CD4-positive, alpha-beta T cell (primary cell): ENCODE measurements at regions not wholly inside any gene's neighbourhood (a gene's known extent, or its start where the extent isn't known, plus 50 kb on each side); places are given as distances from the start of the nearest gene placed in this dataset.

Experiments used
- ATAC-seq: fragments of 200-7000 bp; cut with Tn5 transposase; one replicate; pipeline ENCODE4 v1.10.0; 2022; ENCODE audit warnings: mild to moderate bottlenecking; ENCODE audit not compliant: poor library complexity
- CTCF ChIA-PET: fragments of 350-600 bp; sonication (Branson Sonifier 250); formaldehyde crosslinking; loops from one replicate; lab custom pipeline; 2021; ENCODE audit warnings: antibody characterized with exemption, inconsistent platforms; lab: Charles Lee
- POLR2A ChIA-PET: fragments of 350-600 bp; sonication (Branson Sonifier 250); formaldehyde crosslinking; loops from one replicate; lab custom pipeline; 2021; ENCODE audit warnings: antibody characterized with exemption, inconsistent platforms; lab: Charles Lee
- DNase-seq, 14 experiments: peaks; one replicate each; pipeline ENCODE4 v3.0.0-alpha.2; 2013 to 2020; ENCODE audit warnings: mixed read lengths in 2 of 14
- H3K27ac ChIP-seq, 2 donors: one replicate each; pipeline versions ENCODE4 v1.5.1 to v1.7.0; 2013; ENCODE audit warnings: low read length in 2 of 2, low read depth in 1 of 2, mild to moderate bottlenecking in 1 of 2
- H3K27me3 ChIP-seq, 2 experiments: 1 replicate in 1 of 2; 2 replicates in 1 of 2; pipeline versions ENCODE4 v1.6.1 to v1.7.0; 2013; ENCODE audit warnings: low read length in 2 of 2, control low read depth in 1 of 2, mild to moderate bottlenecking in 1 of 2, moderate library complexity in 1 of 2; ENCODE audit not compliant: insufficient read depth in 2 of 2, control insufficient read depth in 1 of 2
- H3K36me3 ChIP-seq: one replicate; pipeline ENCODE4 v1.6.1; 2013; ENCODE audit warnings: low read length, control low read depth; ENCODE audit not compliant: insufficient read depth
- H3K4me1 ChIP-seq: one replicate; pipeline ENCODE4 v1.6.1; 2013; ENCODE audit warnings: low read length, control low read depth; ENCODE audit not compliant: insufficient read depth
- H3K4me3 ChIP-seq: one replicate; pipeline ENCODE4 v1.5.1; 2013; ENCODE audit warnings: mild to moderate bottlenecking, low read length, moderate library complexity
- H3K9me3 ChIP-seq, 2 experiments: 1 replicate in 1 of 2; 2 replicates in 1 of 2; pipeline versions ENCODE4 v1.6.1 to v1.7.0; 2013; ENCODE audit warnings: low read length in 2 of 2, mild to moderate bottlenecking in 2 of 2, control low read depth in 1 of 2, moderate library complexity in 1 of 2; ENCODE audit not compliant: control insufficient read depth in 1 of 2, insufficient read depth in 1 of 2
- H3K27ac Mint-ChIP-seq: one replicate; pipeline ENCODE4 v1.8.0; 2020; ENCODE audit warnings: mixed read lengths
- H3K27me3 Mint-ChIP-seq: one replicate; pipeline ENCODE4 v1.8.0; 2021; ENCODE audit warnings: mixed read lengths
- H3K36me3 Mint-ChIP-seq: one replicate; pipeline ENCODE4 v1.8.0; 2021; ENCODE audit warnings: low read depth, mixed read lengths
- H3K4me1 Mint-ChIP-seq: one replicate; pipeline ENCODE4 v1.8.0; 2021; ENCODE audit warnings: low read depth, mixed read lengths
- H3K4me3 Mint-ChIP-seq: one replicate; pipeline ENCODE4 v1.8.0; 2020; ENCODE audit warnings: mild to moderate bottlenecking, mixed read lengths
- H3K9me3 Mint-ChIP-seq: one replicate; pipeline ENCODE4 v1.8.0; 2020; ENCODE audit warnings: mixed read lengths
- intact Hi-C, 2 experiments: fragments of 100-400 bp; cut with DNase I in 1 of 2; cut with micrococcal nuclease in 1 of 2; formaldehyde crosslinking; loops; one replicate each; pipeline versions ENCODE4 v1.15.1 to v1.9.0; 2023 to 2025; cut with DNase I, micrococcal nuclease
- TF ChIP-seq, protein P1 (sequence below): fragments of 200-600 bp; IDR thresholded peaks from one replicate; pipeline ENCODE4 v1.8.0; 2022; ENCODE audit warnings: antibody characterized with exemption, mild to moderate bottlenecking

DNA sequence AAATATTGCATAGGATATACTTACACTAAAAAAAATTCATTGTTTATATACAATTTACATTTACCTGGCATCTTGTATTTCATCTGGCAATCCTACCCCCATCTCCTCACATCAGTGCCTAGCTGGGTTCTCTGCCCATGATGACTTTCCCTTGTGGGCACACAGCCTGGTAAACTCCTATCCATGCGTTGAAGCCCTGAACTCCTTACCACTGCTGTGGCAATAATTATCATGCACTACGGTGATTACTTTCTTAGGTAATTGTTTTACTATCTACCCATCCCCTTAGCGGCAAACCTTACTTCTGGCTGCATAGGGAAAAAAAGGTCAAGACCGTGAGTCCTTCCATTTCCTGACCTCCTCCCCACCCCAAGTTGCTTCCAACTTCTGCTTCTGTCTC lies 63.6 kb upstream of the DAB2IP start:
- Mint-ChIP-seq H3K4me1 (no peaks in the 10 kb centered on the region), H3K36me3 (no peaks in the 10 kb centered on the region), H3K9me3 (no peaks in the 10 kb centered on the region), H3K27me3 (peaks cover 62% of the 10 kb centered on the region), H3K4me3 (no peak overlapping the region), H3K27ac (no peak overlapping the region)
- Histone ChIP-seq H3K27me3 (peaks cover 5 to 7% of the 10 kb centered on the region in 2 experiments), H3K36me3 (no peaks in the 10 kb centered on the region), H3K4me1 (no peaks in the 10 kb centered on the region), H3K9me3 (no peaks in the 10 kb centered on the region), H3K4me3 (no peak overlapping the region), H3K27ac (no peak overlapping the region)
- no peak for DNase-seq
- intact Hi-C loops: no loop called here
- TF ChIP-seq, protein P1, sequence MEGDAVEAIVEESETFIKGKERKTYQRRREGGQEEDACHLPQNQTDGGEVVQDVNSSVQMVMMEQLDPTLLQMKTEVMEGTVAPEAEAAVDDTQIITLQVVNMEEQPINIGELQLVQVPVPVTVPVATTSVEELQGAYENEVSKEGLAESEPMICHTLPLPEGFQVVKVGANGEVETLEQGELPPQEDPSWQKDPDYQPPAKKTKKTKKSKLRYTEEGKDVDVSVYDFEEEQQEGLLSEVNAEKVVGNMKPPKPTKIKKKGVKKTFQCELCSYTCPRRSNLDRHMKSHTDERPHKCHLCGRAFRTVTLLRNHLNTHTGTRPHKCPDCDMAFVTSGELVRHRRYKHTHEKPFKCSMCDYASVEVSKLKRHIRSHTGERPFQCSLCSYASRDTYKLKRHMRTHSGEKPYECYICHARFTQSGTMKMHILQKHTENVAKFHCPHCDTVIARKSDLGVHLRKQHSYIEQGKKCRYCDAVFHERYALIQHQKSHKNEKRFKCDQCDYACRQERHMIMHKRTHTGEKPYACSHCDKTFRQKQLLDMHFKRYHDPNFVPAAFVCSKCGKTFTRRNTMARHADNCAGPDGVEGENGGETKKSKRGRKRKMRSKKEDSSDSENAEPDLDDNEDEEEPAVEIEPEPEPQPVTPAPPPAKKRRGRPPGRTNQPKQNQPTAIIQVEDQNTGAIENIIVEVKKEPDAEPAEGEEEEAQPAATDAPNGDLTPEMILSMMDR: no peak
- ChIA-PET POLR2A (no interaction called here), CTCF (no interaction called here)
- ATAC-seq: no peak

DNA sequence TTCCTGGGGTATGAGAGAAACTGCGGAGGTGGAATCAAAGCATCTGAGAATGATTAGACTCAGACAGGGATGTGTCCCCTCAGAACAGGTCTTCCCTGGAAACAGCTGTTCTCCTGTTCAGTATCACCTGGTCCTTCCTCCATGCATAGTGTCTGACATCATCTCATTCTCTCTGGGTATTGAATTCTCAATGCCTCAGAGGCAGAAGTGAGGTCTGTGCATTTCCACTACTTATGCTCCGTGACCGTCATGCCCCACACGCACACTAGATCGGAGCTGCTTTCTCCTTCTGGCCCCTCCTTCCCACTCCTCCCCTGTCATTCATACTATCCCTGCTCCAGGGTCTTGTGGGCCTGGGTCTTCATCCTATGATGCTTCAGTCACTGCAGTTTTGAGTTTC lies 61.4 kb upstream of the DAB2IP start:
- no peak overlapping the region for H3K4me3 Mint-ChIP-seq
- no peak overlapping the region for H3K27ac Mint-ChIP-seq
- intact Hi-C loops: no loop called here
- no peaks in the 10 kb centered on the region for H3K9me3 ChIP-seq
- ChIA-PET CTCF (no interaction called here), POLR2A (no interaction called here)
- DNase-seq (no peak), ATAC-seq (no peak)
- H3K27ac ChIP-seq: no peak overlapping the region
- peaks cover 2 to 8% of the 10 kb centered on the region in 2 experiments for H3K27me3 ChIP-seq
- no peaks in the 10 kb centered on the region for H3K36me3 Mint-ChIP-seq
- TF ChIP-seq, protein P1: no peak
- no peaks in the 10 kb centered on the region for H3K9me3 Mint-ChIP-seq
- no peaks in the 10 kb centered on the region for H3K4me1 ChIP-seq
- H3K4me3 ChIP-seq: no peak overlapping the region
- no peaks in the 10 kb centered on the region for H3K4me1 Mint-ChIP-seq
- H3K36me3 ChIP-seq: no peaks in the 10 kb centered on the region
- peaks cover 68% of the 10 kb centered on the region for H3K27me3 Mint-ChIP-seq

DNA sequence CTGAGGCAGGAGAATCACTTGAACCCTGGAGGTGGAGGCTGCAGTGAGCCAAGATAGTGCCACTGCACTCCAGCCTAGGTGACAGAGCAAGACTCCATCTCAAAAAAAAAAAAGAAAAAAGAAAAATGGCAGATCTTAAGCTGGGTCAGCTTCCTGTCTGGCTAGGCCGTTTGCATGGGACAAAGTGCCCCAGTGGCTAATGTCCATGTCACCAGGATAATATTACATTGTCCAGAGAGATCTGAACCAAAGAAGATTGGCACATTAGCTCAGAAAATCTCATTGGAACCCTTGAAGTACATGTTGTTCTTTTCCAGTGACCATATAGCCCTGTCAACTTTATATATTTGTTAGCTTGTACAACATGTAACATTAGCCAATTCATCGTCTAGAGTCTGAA lies 59.2 kb upstream of the DAB2IP start:
- peaks cover 2 to 11% of the 10 kb centered on the region in 2 experiments for H3K27me3 ChIP-seq
- H3K4me1 Mint-ChIP-seq: no peaks in the 10 kb centered on the region
- peaks cover 8% of the 10 kb centered on the region for H3K9me3 Mint-ChIP-seq
- ChIA-PET CTCF (no interaction called here), POLR2A (no interaction called here)
- H3K27ac ChIP-seq: no peak overlapping the region
- no peak overlapping the region for H3K4me3 ChIP-seq
- TF ChIP-seq, protein P1: no peak
- intact Hi-C loops: no loop called here
- H3K36me3 ChIP-seq: no peaks in the 10 kb centered on the region
- H3K4me3 Mint-ChIP-seq: no peak overlapping the region
- H3K9me3 ChIP-seq: peaks cover 0 to 7% of the 10 kb centered on the region in 2 experiments
- ATAC-seq (no peak), DNase-seq (no peak)
- no peaks in the 10 kb centered on the region for H3K36me3 Mint-ChIP-seq
- no peaks in the 10 kb centered on the region for H3K4me1 ChIP-seq
- peaks cover 74% of the 10 kb centered on the region for H3K27me3 Mint-ChIP-seq
- no peak overlapping the region for H3K27ac Mint-ChIP-seq
